ENCODE measurements at regions not wholly inside any gene's neighbourhood (a gene's known extent, or its start where the extent isn't known, plus 50 kb on each side); places are given as distances from the start of the nearest gene placed in this dataset.

- no peak for DNase-seq (ENCODE audit: low spot score)
Observed at GRCh38 chr17:56648321-56648720, 54.8 kb downstream of the NOG start.

- no peak for DNase-seq (ENCODE audit: low spot score)
Observed at GRCh38 chr17:56648806-56649205, 55.3 kb downstream of the NOG start.

- DNase-seq (ENCODE audit: low spot score), result no peak
Observed at GRCh38 chr17:56652628-56653027, 59.1 kb downstream of the NOG start.

GRCh38 chr17:56653877-56654276 lies 60.4 kb downstream of the NOG start:
- DNase-seq (ENCODE audit: low spot score), result peak; percentile 65

- DNase-seq (ENCODE audit: low spot score), result no peak
Observed at GRCh38 chr17:56656701-56657327, 63.3 kb downstream of the NOG start.

- DNase-seq (ENCODE audit: low spot score), result no peak
Observed at GRCh38 chr17:56658648-56659047, 65.1 kb downstream of the NOG start.

- DNase-seq (ENCODE audit: low spot score), result no peak
Observed at GRCh38 chr17:56659622-56660021, 66.1 kb downstream of the NOG start.

- no peak for DNase-seq (ENCODE audit: low spot score)
Observed at GRCh38 chr17:56661906-56662305, 68.4 kb downstream of the NOG start.

GRCh38 chr17:56665864-56666263 lies 72.4 kb downstream of the NOG start:
- DNase-seq (ENCODE audit: low spot score), result no peak

GRCh38 chr17:56667925-56668458 lies 74.5 kb downstream of the NOG start:
- no peak for DNase-seq (ENCODE audit: low spot score)

- DNase-seq (ENCODE audit: low spot score), result no peak
Observed at GRCh38 chr17:56672195-56672594, 78.7 kb downstream of the NOG start.

- DNase-seq (ENCODE audit: low spot score), result no peak
Observed at GRCh38 chr17:56674401-56674925, 81.0 kb downstream of the NOG start.

GRCh38 chr17:56675876-56676660 lies 82.6 kb downstream of the NOG start:
- DNase-seq (ENCODE audit: low spot score), result no peak

- peak; percentile 50 for DNase-seq (ENCODE audit: low spot score)
Observed at GRCh38 chr17:56676810-56677209, 83.3 kb downstream of the NOG start.

GRCh38 chr17:56678249-56679114 lies 85.0 kb downstream of the NOG start:
- no peak for DNase-seq (ENCODE audit: low spot score)

- peak; percentile 62 for DNase-seq (ENCODE audit: low spot score)
Observed at GRCh38 chr17:56679115-56679776, 85.7 kb downstream of the NOG start.

GRCh38 chr17:56679777-56680422 lies 86.4 kb downstream of the NOG start:
- no peak for DNase-seq (ENCODE audit: low spot score)

GRCh38 chr17:56680676-56681075 lies 87.2 kb downstream of the NOG start:
- DNase-seq (ENCODE audit: low spot score), result no peak

- DNase-seq (ENCODE audit: low spot score), result peak; percentile 80
Observed at GRCh38 chr17:56681561-56682266, 88.2 kb downstream of the NOG start.

GRCh38 chr17:56688151-56688550 lies 94.7 kb downstream of the NOG start:
- no peak for DNase-seq (ENCODE audit: low spot score)
